ENCODE measurements at regions not wholly inside any gene's neighbourhood (a gene's known extent, or its start where the extent isn't known, plus 50 kb on each side); places are given as distances from the start of the nearest gene placed in this dataset.

- DNase-seq (ENCODE audit: low spot score in 2 of 2), result no peak
- no peak overlapping the region for H3K27ac ChIP-seq
- no peaks in the 10 kb centered on the region for H3K9me3 ChIP-seq
- H3K4me3 ChIP-seq, result no peak overlapping the region
- H3K4me1 ChIP-seq, result no peaks in the 10 kb centered on the region
- WGBS, result 50% methylated on average over 3 of the region's 3 CpGs
- H3K27me3 ChIP-seq, result no peaks in the 10 kb centered on the region
- no peaks in the 10 kb centered on the region for H3K36me3 ChIP-seq
- TF ChIP-seq CTCF (IDR thresholded peaks at IDR 0.05) (no peak), POLR2A (IDR thresholded peaks at IDR 0.05) (no peak), EP300 (IDR thresholded peaks at IDR 0.05) (no peak), POLR2AphosphoS5 (IDR thresholded peaks at IDR 0.05) (no peak)
Measured at GRCh38 chr15:87582169-87582568, 674.4 kb downstream of the NTRK3 start.

GRCh38 chr15:87579537-87579936 is 677.0 kb downstream of the NTRK3 start:
- 63% methylated on average over 9 of the region's 9 CpGs for WGBS
- Histone ChIP-seq H3K9me3 (no peaks in the 10 kb centered on the region), H3K4me1 (no peaks in the 10 kb centered on the region), H3K27ac (no peak overlapping the region), H3K27me3 (no peaks in the 10 kb centered on the region), H3K4me3 (no peak overlapping the region), H3K36me3 (no peaks in the 10 kb centered on the region)
- no peak for DNase-seq (ENCODE audit: low spot score in 2 of 2)
- TF ChIP-seq POLR2AphosphoS5 (IDR thresholded peaks at IDR 0.05), result no peak
- TF ChIP-seq EP300 (IDR thresholded peaks at IDR 0.05), result no peak
- TF ChIP-seq CTCF (IDR thresholded peaks at IDR 0.05), result no peak
- TF ChIP-seq POLR2A (IDR thresholded peaks at IDR 0.05), result no peak

GRCh38 chr15:87578776-87579175 is 677.8 kb downstream of the NTRK3 start:
- WGBS, result 76% methylated on average over 4 of the region's 4 CpGs
- no peaks in the 10 kb centered on the region for H3K4me1 ChIP-seq
- no peaks in the 10 kb centered on the region for H3K36me3 ChIP-seq
- no peak overlapping the region for H3K4me3 ChIP-seq
- H3K9me3 ChIP-seq, result no peaks in the 10 kb centered on the region
- H3K27ac ChIP-seq, result no peak overlapping the region
- no peak for DNase-seq (ENCODE audit: low spot score in 2 of 2)
- TF ChIP-seq CTCF (IDR thresholded peaks at IDR 0.05) (no peak), EP300 (IDR thresholded peaks at IDR 0.05) (no peak), POLR2AphosphoS5 (IDR thresholded peaks at IDR 0.05) (no peak), POLR2A (IDR thresholded peaks at IDR 0.05) (no peak)
- no peaks in the 10 kb centered on the region for H3K27me3 ChIP-seq

DNA sequence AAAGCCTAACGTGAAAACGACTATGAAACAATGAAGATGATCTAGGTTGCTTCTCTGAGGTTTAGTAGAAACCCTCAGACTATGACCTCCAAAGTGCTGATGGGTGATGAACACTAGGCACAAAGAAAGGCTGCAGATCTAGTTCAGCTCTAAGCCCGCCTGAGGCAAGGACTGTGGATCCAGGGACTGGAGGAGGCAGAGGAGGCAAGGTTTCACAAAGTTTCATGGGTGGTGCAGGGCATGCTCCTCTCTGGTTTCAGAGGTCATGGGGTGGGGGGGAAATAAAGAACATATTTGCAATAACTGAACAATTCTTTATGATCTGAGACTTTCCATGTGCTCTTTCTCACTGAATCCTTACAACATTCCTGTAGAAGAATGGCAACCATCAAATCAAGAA is 679.2 kb downstream of the NTRK3 start:
- WGBS, result 79% methylated on average over 3 of the region's 3 CpGs
- TF ChIP-seq EP300 (IDR thresholded peaks at IDR 0.05) (no peak), POLR2A (IDR thresholded peaks at IDR 0.05) (no peak), CTCF (IDR thresholded peaks at IDR 0.05) (no peak), POLR2AphosphoS5 (IDR thresholded peaks at IDR 0.05) (no peak)
- Histone ChIP-seq H3K27ac (no peak overlapping the region), H3K9me3 (no peaks in the 10 kb centered on the region), H3K4me1 (no peaks in the 10 kb centered on the region), H3K27me3 (no peaks in the 10 kb centered on the region), H3K4me3 (no peak overlapping the region), H3K36me3 (no peaks in the 10 kb centered on the region)
- no peak for DNase-seq (ENCODE audit: low spot score in 2 of 2)

DNA sequence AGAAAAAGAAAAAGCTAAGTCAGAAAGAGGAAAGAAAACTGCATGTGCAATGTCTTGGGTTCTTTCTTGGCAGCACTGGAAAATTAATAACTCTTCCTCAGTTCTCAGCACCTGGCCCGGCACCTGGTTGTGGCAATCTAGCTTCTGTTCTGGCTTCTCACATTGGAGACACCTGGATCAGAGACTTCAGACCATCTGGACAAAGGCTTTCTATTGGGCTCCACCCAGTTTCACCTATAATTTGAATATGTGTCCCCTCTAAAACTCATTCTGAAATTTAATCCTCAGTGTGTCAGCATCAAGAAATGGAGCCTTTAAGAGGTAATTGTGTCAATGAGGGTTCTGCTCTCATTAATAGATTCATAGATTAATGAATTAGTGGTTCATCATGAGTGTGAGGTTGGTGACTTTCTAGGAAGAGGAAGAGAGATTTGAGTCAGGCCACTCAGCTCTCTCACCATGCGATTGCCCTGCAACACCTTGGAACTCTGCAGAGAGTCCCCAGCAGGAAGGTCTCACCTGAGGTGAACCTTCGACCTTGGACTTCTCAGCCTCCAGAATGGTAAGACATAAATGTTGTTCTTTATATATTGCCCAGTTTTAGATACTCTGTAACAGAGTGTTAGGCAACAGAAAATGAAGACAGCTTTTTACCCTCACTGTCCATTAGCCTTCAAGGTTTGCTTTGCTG is 679.9 kb downstream of the NTRK3 start:
- WGBS, result 89% methylated on average over 3 of the region's 3 CpGs
- Histone ChIP-seq H3K36me3 (no peaks in the 10 kb centered on the region), H3K27ac (no peak overlapping the region), H3K4me1 (no peaks in the 10 kb centered on the region), H3K4me3 (no peak overlapping the region), H3K9me3 (no peaks in the 10 kb centered on the region), H3K27me3 (no peaks in the 10 kb centered on the region)
- TF ChIP-seq POLR2AphosphoS5 (IDR thresholded peaks at IDR 0.05), result no peak
- no peak for TF ChIP-seq EP300 (IDR thresholded peaks at IDR 0.05)
- no peak for DNase-seq (ENCODE audit: low spot score in 2 of 2)

Measured in suprapubic skin (tissue), 4 donors.